Smooth muscle cell of the brain vasculature (primary cell): ENCODE measurements at regions not wholly inside any gene's neighbourhood (a gene's known extent, or its start where the extent isn't known, plus 50 kb on each side); places are given as distances from the start of the nearest gene placed in this dataset.
A peak's percentile ranks its signal among the peaks of the same experiment; 100 is the strongest.

ENCODE experiments used
- DNase-seq: peaks from one replicate; pipeline ENCODE4 v3.0.0-alpha.2; 2012; ENCODE audit warnings: low read depth, low spot score

DNA sequence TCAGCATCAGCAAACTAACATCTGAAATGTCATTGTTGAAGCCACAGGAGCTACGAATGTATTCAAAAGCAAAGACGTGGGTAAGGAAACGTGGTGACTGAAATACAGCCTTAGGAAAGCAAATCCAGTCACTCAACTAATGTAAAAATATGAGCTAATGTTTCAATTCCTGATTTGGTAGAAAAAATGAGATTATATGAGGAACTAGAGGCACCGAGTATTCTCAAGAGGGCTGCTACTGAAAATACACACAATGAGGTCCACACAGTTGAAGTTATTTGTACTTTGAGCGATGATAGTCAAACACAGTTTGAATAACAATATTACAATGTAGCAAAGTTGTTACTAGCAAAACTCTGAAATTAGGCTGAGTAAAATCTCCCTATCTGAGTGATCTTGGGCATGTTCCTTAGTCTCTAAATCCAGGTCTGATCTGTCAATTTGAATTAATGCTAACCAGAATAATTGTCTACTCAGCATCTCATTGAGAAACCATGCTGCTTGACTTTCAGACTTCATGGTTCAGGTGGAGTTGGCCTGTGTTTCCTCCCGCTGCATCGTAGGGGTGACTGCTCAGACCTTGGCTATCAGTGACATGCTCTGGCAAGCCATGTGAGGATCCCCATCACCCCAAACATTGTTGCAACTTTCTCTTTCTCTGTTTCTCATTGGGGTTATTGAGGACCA lies 467.1 kb upstream of the SOX5 start:
- no peak for DNase-seq

- DNase-seq = no peak
These were observed 466.5 kb upstream of the SOX5 start for GRCh38 chr12:24415934-24416333.

DNA sequence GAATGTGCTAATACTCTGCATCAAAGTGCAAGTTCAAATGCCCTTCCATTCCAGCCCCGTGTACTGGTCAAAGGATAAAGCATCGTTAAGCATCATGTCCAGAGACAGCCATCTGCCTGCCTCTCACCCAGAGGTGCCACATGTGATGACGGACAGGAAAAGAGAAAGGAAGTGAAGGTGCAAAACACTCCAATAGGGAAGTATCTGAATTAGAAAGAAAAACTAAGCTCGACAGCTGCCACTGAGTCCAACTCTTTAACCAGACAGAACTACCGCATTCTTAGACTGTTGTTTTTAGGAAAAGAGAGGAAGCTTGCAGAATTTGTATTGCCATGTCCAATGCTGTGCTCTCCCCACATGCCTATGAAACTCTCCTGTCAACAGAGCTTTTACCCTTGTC lies 465.0 kb upstream of the SOX5 start:
- DNase-seq = no peak

- no peak for DNase-seq
These were observed 462.5 kb upstream of the SOX5 start for GRCh38 chr12:24411948-24412347.

- no peak for DNase-seq
These were observed 460.4 kb upstream of the SOX5 start for GRCh38 chr12:24409868-24410267.

DNA sequence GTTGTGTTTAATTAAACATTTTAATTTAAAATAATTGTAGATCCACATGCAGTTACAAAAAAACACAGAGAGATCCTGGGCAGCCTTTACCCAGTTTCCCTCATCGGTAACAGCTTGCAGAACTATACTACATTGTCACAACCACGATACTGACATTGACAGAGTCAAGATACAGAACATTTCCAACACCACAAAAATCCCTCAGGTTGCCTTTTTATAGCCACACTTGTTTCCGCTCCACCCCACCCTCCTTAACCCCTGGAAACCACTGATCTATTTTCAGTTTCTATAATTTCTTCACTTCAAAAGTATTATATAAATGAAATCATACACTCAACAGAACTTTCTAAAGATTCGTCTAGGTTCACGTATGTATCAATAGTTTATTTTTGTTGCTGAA lies 458.8 kb upstream of the SOX5 start:
- DNase-seq = no peak

- DNase-seq = no peak
These were observed 458.4 kb upstream of the SOX5 start for GRCh38 chr12:24407884-24408283.

GRCh38 chr12:24404086-24404815 lies 454.8 kb upstream of the SOX5 start:
- no peak for DNase-seq

- DNase-seq = no peak
These were observed 451.1 kb upstream of the SOX5 start for GRCh38 chr12:24400533-24400932.

DNA sequence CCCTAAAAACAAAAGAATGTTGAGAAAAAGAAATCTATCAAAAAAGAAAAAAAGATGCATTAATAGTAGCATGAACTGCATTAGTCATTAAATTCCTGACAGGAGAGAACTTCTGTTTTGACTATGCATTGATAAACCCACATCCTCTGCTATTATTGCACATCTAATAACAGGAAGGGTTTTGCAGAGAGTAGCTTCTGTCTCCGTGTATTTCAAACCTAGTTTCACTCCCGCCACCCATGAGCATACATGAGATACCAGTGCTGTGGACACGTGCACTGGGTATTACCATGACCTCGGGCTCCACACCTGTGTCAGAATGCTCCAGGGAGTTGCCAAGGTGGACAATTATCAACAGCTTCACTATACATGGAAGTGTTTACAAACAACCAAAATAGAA lies 449.1 kb upstream of the SOX5 start:
- no peak for DNase-seq

- no peak for DNase-seq
These were observed 446.8 kb upstream of the SOX5 start for GRCh38 chr12:24396224-24396623.

DNA sequence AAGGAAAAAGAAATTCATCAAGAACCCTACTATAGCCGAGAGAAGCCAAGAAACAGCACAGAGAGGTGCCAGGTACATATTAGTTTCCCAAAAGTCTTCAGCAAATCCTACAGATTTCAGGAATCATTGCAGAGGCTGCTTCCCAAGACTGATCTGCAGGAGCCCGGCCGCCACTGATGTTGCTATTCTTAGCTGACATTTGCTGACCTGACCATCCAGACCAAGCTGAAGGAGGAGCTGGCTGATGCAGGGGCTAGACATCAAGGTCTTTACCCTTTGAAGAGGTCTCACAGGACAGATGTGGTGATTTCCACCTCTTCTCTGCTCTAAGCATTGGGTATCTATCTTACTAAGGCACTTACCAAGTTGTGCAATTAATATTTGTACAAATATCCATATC lies 444.8 kb upstream of the SOX5 start:
- no peak for DNase-seq

GRCh38 chr12:24393071-24393470 lies 443.6 kb upstream of the SOX5 start:
- DNase-seq = no peak

GRCh38 chr12:24389394-24389793 lies 439.9 kb upstream of the SOX5 start:
- DNase-seq = no peak

- DNase-seq = no peak
These were observed 437.9 kb upstream of the SOX5 start for GRCh38 chr12:24387381-24387780.

DNA sequence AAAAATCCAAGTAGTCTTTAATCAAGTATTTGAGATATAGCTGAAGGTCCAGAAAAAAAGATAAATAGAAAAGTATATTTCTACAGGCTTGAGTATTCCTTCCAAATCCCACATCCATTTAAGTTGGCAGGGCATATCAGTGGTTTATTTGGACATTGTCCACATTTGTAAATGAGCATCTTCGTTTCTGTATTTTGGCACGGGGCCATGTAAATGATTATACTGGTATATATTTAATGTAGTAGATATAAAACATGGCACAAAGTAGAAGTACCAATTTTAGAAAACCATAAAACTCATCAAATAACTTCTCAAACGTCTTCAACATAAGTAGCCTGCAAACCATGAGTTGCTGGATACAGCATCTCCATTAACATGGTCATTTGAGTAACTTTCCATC lies 437.4 kb upstream of the SOX5 start:
- no peak for DNase-seq

DNA sequence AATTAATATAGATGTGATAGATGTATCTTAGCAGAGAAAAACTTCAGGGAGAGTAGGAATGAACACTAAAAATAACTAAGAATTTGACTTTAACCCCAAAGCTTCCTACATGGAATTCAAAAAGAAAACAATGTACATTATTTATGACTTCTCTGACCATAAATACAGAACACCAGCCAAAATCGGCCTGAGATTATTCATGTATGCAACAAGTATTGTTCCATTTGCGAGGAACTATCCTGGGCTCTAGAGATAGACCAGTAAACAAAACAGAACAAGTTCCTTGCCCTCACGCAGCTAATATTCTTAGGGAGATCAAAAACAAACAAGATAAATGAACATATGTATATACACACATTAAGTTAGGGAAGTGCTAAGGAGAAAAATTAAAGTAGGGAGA lies 432.3 kb upstream of the SOX5 start:
- DNase-seq = no peak

- no peak for DNase-seq
These were observed 430.5 kb upstream of the SOX5 start for GRCh38 chr12:24379861-24380521.

GRCh38 chr12:24379433-24379832 lies 430.0 kb upstream of the SOX5 start:
- no peak for DNase-seq

- peak; percentile 72 for DNase-seq
These were observed 429.3 kb upstream of the SOX5 start for GRCh38 chr12:24378548-24379407.

DNA sequence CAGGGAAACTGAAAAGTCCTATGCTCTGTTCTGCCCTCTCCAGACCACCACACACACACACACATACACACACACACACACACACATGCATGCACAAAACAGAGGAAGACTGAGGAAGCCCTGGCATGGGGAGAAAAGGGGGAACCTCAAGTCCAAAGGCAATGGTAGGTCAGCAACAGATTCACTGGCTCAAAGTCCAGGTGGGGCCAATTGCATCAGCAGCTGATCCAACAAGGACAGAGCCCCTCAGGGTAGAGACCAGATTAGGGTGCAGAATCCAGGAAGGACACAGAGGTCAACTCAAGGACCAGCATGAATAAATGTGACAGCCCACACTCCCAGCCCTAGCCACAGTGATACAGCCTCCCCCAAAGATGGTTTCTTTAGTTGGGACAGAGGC lies 425.0 kb upstream of the SOX5 start:
- no peak for DNase-seq

DNA sequence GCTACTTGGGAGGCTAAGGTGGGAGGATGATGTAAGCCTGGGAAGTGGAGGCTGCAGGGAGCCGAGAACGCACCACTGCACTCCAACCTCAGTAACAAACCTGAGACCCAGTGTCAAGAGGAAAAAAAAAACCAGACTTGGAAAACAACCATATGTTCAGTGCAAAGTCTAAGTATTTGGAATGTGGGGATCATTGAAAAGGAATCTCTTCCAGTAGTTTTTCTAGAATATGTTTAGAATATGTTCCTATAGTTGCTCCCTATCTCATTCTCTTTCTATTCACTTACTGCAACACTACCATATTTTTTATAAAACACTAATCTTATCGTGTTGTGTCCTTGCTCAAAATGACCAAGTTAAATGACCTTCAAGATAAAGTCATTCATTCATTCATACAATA lies 423.5 kb upstream of the SOX5 start:
- DNase-seq = no peak
